Transverse colon (tissue), 4 donors: ENCODE measurements at regions not wholly inside any gene's neighbourhood (a gene's known extent, or its start where the extent isn't known, plus 50 kb on each side); places are given as distances from the start of the nearest gene placed in this dataset.
A peak's percentile ranks its signal among the peaks of the same experiment; 100 is the strongest.

ENCODE experiments used
- DNase-seq: peaks from one replicate; pipeline ENCODE4 v3.0.0-alpha.2; 2019
- H3K27ac ChIP-seq, 4 donors: fragments of 200-600 bp; sonication (generic); 2 replicates each; pipeline ENCODE4 v1.5.1; 2016 to 2018; ENCODE audit warnings: inconsistent platforms in 4 of 4
- H3K27me3 ChIP-seq: fragments of 200-600 bp; sonication (generic); 2 replicates; pipeline ENCODE4 v1.5.1; 2017; ENCODE audit warnings: inconsistent platforms
- H3K36me3 ChIP-seq, 4 donors: fragments of 200-600 bp; sonication (generic); 2 replicates each; pipeline ENCODE4 v1.5.1; 2017 to 2019; ENCODE audit warnings: inconsistent platforms in 4 of 4
- H3K4me1 ChIP-seq, 4 donors: fragments of 200-600 bp; sonication (generic); 2 replicates each; pipeline ENCODE4 v1.5.1; 2017 to 2020; ENCODE audit warnings: inconsistent platforms in 4 of 4
- H3K4me3 ChIP-seq, 4 donors: fragments of 200-600 bp; sonication (generic); 1 replicate in 1 of 4; 2 replicates in 3 of 4; pipeline versions ENCODE4 v1.5.1 to v1.6.1; 2017 to 2019; ENCODE audit warnings: inconsistent platforms in 4 of 4
- H3K9me3 ChIP-seq, 2 donors: fragments of 200-600 bp; sonication (generic); 2 replicates each; pipeline ENCODE4 v1.5.1; 2017 to 2019; ENCODE audit warnings: inconsistent platforms in 2 of 2
- CTCF ChIP-seq, 5 experiments: fragments of 200-600 bp in 3 of 5; fragments of 450-650 bp in 2 of 5; sonication (generic) in 3 of 5; IDR thresholded peaks; 1 replicate in 2 of 5; 2 replicates in 3 of 5; pipeline ENCODE4 v1.5.1; 2016 to 2017; ENCODE audit warnings: antibody characterized with exemption in 5 of 5, inconsistent platforms in 3 of 5, mild to moderate bottlenecking in 2 of 5, moderate library complexity in 1 of 5
- EP300 ChIP-seq: sonication (generic); formaldehyde crosslinking; IDR thresholded peaks from one replicate; pipeline ENCODE4 v1.6.1; 2017; ENCODE audit warnings: antibody characterized with exemption, low read depth
- POLR2A ChIP-seq: fragments of 450-650 bp; IDR thresholded peaks from one replicate; pipeline ENCODE4 v1.6.1; 2016; ENCODE audit warnings: antibody characterized with exemption, mild to moderate bottlenecking, moderate library complexity
- POLR2AphosphoS5 ChIP-seq, 3 donors: sonication (generic); formaldehyde crosslinking; IDR thresholded peaks; one replicate each; pipeline ENCODE4 v1.6.1; 2016; ENCODE audit warnings: antibody characterized with exemption in 3 of 3
- WGBS, 2 donors: methylation state at CpG; one replicate each; pipeline ENCODE4 v1.1.5; 2018; ENCODE audit warnings: low coverage in 1 of 2; 5-methylcytosine and 5-hydroxymethylcytosine counted together
- in situ Hi-C, 4 donors: fragments of 200-750 bp; cut with MboI; loops; one replicate each; pipeline versions ENCODE4 v1.15.0 to v1.15.1; 2017; ENCODE audit warnings: low sequenced_read_pairs in 3 of 4, low pct_ligation_motif_present in 1 of 4, low pct_unique_long_range_greater_than_20kb in 1 of 4
- intact Hi-C: fragments of 100-400 bp; cut with DNase I; formaldehyde crosslinking; loops from one replicate; pipeline ENCODE4 v1.15.1; 2023; ENCODE audit warnings: low total_unique reads

- in situ Hi-C loops (no loop called here), intact Hi-C loops (no loop called here)
- peak; percentile 23 for DNase-seq
- WGBS, 2 donors, result 6 to 33% methylated on average over 1 to 27 of the region's 88 CpGs
- no peaks in the 10 kb centered on the region for H3K36me3 ChIP-seq
- peaks cover 96% of the 10 kb centered on the region for H3K27me3 ChIP-seq
- no peaks in the 10 kb centered on the region for H3K9me3 ChIP-seq
- TF ChIP-seq POLR2A (no peak), CTCF (IDR thresholded peaks at IDR 0.05) (no peak), EP300 (no peak), POLR2AphosphoS5 (IDR thresholded peaks at IDR 0.05) (no peak)
- peaks cover 3 to 13% (median 12%) of the 10 kb centered on the region in 4 donors for H3K4me1 ChIP-seq
- peak overlapping the region; percentile 29 to 52 (median 48) for H3K4me3 ChIP-seq
- H3K27ac ChIP-seq, result no peak overlapping the region
These were observed 77.5 kb upstream of the IFNE start for GRCh38 chr9:21559402-21560280.

GRCh38 chr9:21560281-21560745 is 78.2 kb upstream of the IFNE start:
- Histone ChIP-seq H3K27ac (no peak overlapping the region), H3K4me3 (peak overlapping the region in 2 of 4 donors; percentile 47 to 52), H3K4me1 (peaks cover 3 to 13% (median 12%) of the 10 kb centered on the region in 4 donors), H3K27me3 (peaks cover 95% of the 10 kb centered on the region), H3K36me3 (no peaks in the 10 kb centered on the region), H3K9me3 (no peaks in the 10 kb centered on the region)
- 27 to 49% methylated on average over 9 to 12 of the region's 12 CpGs for WGBS, 2 donors
- intact Hi-C loops (no loop called here), in situ Hi-C loops (no loop called here)
- TF ChIP-seq POLR2AphosphoS5 (IDR thresholded peaks at IDR 0.05), result no peak
- TF ChIP-seq CTCF (IDR thresholded peaks at IDR 0.05), result no peak
- TF ChIP-seq EP300, result no peak
- no peak for TF ChIP-seq POLR2A
- DNase-seq, result no peak

GRCh38 chr9:21561502-21561901 is 79.4 kb upstream of the IFNE start:
- Histone ChIP-seq H3K4me3 (no peak overlapping the region), H3K36me3 (no peaks in the 10 kb centered on the region), H3K9me3 (no peaks in the 10 kb centered on the region), H3K27me3 (peaks cover 92% of the 10 kb centered on the region), H3K4me1 (peaks cover 3 to 13% (median 12%) of the 10 kb centered on the region in 4 donors), H3K27ac (no peak overlapping the region)
- 25 to 44% methylated on average over 2 of the region's 2 CpGs for WGBS, 2 donors
- TF ChIP-seq EP300 (no peak), POLR2A (no peak), CTCF (IDR thresholded peaks at IDR 0.05) (no peak), POLR2AphosphoS5 (IDR thresholded peaks at IDR 0.05) (no peak)
- in situ Hi-C loops (no loop called here), intact Hi-C loops (no loop called here)
- DNase-seq, result no peak

GRCh38 chr9:21564175-21564574 is 82.1 kb upstream of the IFNE start:
- no peak for DNase-seq
- no peak for TF ChIP-seq POLR2A
- no peak for TF ChIP-seq EP300
- TF ChIP-seq CTCF (IDR thresholded peaks at IDR 0.05), result no peak
- TF ChIP-seq POLR2AphosphoS5 (IDR thresholded peaks at IDR 0.05), result no peak
- H3K27me3 ChIP-seq, result peaks cover 91% of the 10 kb centered on the region
- WGBS, 2 donors, result 87 to 94% methylated on average over 1 of the region's 1 CpG
- in situ Hi-C loops, result no loop called here
- no peak overlapping the region for H3K4me3 ChIP-seq
- intact Hi-C loops, result no loop called here
- peaks cover 1 to 8% (median 4%) of the 10 kb centered on the region in 4 donors for H3K4me1 ChIP-seq
- H3K27ac ChIP-seq, result no peak overlapping the region
- H3K9me3 ChIP-seq, result no peaks in the 10 kb centered on the region
- no peaks in the 10 kb centered on the region for H3K36me3 ChIP-seq
